Breast epithelium (tissue), 3 donors: ENCODE measurements at regions not wholly inside any gene's neighbourhood (a gene's known extent, or its start where the extent isn't known, plus 50 kb on each side); places are given as distances from the start of the nearest gene placed in this dataset.

Experiments
- POLR2A ChIP-seq: fragments of 450-650 bp; IDR thresholded peaks from one replicate; pipeline ENCODE4 v1.6.1; 2016; ENCODE audit warnings: antibody characterized with exemption, mild to moderate bottlenecking, moderate library complexity
- POLR2AphosphoS5 ChIP-seq, 3 donors: sonication (generic); formaldehyde crosslinking; IDR thresholded peaks; one replicate each; pipeline ENCODE4 v1.6.1; 2017; ENCODE audit warnings: antibody characterized with exemption in 3 of 3
- TF ChIP-seq, protein P1 (sequence below), 3 donors: fragments of 450-650 bp; IDR thresholded peaks; one replicate each; pipeline ENCODE4 v1.5.1; 2016 to 2017; ENCODE audit warnings: antibody characterized with exemption in 3 of 3, mild to moderate bottlenecking in 3 of 3, moderate library complexity in 3 of 3

DNA sequence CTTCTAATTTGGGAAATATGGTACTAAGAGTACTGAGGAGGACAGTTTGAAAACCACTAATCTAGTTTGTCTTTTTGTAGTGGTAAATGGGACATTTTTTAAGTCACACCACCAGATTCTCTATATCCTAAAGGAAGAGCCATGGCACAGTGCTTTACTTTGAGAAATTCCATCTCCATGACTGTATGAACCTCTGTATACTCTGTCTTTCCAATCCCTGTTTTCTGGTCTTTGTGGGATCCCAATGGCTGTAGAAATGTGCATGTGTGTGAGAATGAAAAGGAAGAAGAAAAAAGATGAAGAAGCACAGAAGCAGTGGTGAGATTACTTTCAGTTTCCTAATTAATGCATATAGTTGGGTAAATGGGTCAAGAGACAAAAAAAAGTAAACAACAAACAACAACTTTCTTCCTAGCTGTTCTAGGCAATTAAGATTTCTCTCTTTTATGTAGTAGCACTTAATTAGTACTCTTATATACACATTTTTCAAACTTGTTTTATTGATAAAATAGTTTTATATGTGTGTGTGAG is 141.2 kb upstream of the HCRTR2 start:
- TF ChIP-seq POLR2A (no peak), POLR2AphosphoS5 (IDR thresholded peaks at IDR 0.05) (no peak)
- TF ChIP-seq, protein P1, sequence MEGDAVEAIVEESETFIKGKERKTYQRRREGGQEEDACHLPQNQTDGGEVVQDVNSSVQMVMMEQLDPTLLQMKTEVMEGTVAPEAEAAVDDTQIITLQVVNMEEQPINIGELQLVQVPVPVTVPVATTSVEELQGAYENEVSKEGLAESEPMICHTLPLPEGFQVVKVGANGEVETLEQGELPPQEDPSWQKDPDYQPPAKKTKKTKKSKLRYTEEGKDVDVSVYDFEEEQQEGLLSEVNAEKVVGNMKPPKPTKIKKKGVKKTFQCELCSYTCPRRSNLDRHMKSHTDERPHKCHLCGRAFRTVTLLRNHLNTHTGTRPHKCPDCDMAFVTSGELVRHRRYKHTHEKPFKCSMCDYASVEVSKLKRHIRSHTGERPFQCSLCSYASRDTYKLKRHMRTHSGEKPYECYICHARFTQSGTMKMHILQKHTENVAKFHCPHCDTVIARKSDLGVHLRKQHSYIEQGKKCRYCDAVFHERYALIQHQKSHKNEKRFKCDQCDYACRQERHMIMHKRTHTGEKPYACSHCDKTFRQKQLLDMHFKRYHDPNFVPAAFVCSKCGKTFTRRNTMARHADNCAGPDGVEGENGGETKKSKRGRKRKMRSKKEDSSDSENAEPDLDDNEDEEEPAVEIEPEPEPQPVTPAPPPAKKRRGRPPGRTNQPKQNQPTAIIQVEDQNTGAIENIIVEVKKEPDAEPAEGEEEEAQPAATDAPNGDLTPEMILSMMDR (IDR thresholded peaks at IDR 0.05) = no peak
